ENCODE measurements at regions not wholly inside any gene's neighbourhood (a gene's known extent, or its start where the extent isn't known, plus 50 kb on each side); places are given as distances from the start of the nearest gene placed in this dataset.
"Not testable (repeated sequence)": the region's sequence is repeated elsewhere in the genome, so short reads cannot be mapped to it uniquely, and the experiment has no call there.

- Histone ChIP-seq H3K36me3 (no peaks in the 10 kb centered on the region), H3K9me3 (no peaks in the 10 kb centered on the region), H3K4me3 (no peak overlapping the region), H3K9ac (ENCODE audit: low read depth in 2 of 2, low read length in 2 of 2) (no peak overlapping the region), H3K4me1 (no peaks in the 10 kb centered on the region), H3K27ac (no peak overlapping the region), H3K27me3 (no peaks in the 10 kb centered on the region)
- no peak for DNase-seq
- TF ChIP-seq CTCF (IDR thresholded peaks at IDR 0.05): no peak
- intact Hi-C loops (cut with DNase I): no loop called here
Observed at GRCh38 chr4:23945451-23946017, 55.7 kb upstream of the PPARGC1A start.

GRCh38 chr4:23944556-23944955 is 54.7 kb upstream of the PPARGC1A start:
- H3K36me3 ChIP-seq; H3K9ac ChIP-seq (ENCODE audit: low read depth in 2 of 2, low read length in 2 of 2); DNase-seq; H3K4me1 ChIP-seq; H3K27ac ChIP-seq; intact Hi-C loops (cut with DNase I); H3K27me3 ChIP-seq; H3K9me3 ChIP-seq; H3K4me3 ChIP-seq: not testable (repeated sequence)

- H3K4me1 ChIP-seq: no peaks in the 10 kb centered on the region
- intact Hi-C loops (cut with DNase I): no loop called here
- H3K36me3 ChIP-seq: no peaks in the 10 kb centered on the region
- no peaks in the 10 kb centered on the region for H3K9me3 ChIP-seq
- DNase-seq: no peak
- TF ChIP-seq CTCF (IDR thresholded peaks at IDR 0.05): no peak
- H3K27me3 ChIP-seq: no peaks in the 10 kb centered on the region
- no peak overlapping the region for H3K4me3 ChIP-seq
- H3K27ac ChIP-seq: no peak overlapping the region
- no peak overlapping the region for H3K9ac ChIP-seq (ENCODE audit: low read depth in 2 of 2, low read length in 2 of 2)
Observed at GRCh38 chr4:23943478-23943877, 53.6 kb upstream of the PPARGC1A start.

- no peak for DNase-seq
- Histone ChIP-seq H3K9ac (ENCODE audit: low read depth in 2 of 2, low read length in 2 of 2) (no peak overlapping the region), H3K9me3 (no peaks in the 10 kb centered on the region), H3K36me3 (no peaks in the 10 kb centered on the region), H3K4me3 (no peak overlapping the region), H3K27ac (no peak overlapping the region), H3K27me3 (no peaks in the 10 kb centered on the region), H3K4me1 (no peaks in the 10 kb centered on the region)
- TF ChIP-seq CTCF (IDR thresholded peaks at IDR 0.05): no peak
- intact Hi-C loops (cut with DNase I): no loop called here
Observed at GRCh38 chr4:23942471-23942870, 52.6 kb upstream of the PPARGC1A start.

Data from colonic mucosa (tissue), 4 donors.